ENCODE measurements at regions not wholly inside any gene's neighbourhood (a gene's known extent, or its start where the extent isn't known, plus 50 kb on each side); places are given as distances from the start of the nearest gene placed in this dataset.

GRCh38 chr17:72394531-72394930 is 273.7 kb downstream of the SOX9 start:
- TF ChIP-seq, protein P1, sequence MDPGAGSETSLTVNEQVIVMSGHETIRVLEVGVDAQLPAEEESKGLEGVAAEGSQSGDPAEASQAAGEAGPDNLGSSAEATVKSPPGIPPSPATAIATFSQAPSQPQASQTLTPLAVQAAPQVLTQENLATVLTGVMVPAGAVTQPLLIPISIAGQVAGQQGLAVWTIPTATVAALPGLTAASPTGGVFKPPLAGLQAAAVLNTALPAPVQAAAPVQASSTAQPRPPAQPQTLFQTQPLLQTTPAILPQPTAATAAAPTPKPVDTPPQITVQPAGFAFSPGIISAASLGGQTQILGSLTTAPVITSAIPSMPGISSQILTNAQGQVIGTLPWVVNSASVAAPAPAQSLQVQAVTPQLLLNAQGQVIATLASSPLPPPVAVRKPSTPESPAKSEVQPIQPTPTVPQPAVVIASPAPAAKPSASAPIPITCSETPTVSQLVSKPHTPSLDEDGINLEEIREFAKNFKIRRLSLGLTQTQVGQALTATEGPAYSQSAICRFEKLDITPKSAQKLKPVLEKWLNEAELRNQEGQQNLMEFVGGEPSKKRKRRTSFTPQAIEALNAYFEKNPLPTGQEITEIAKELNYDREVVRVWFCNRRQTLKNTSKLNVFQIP (CRISPR knock-in tag; IDR thresholded peaks at IDR 0.05; ENCODE audit: borderline replicate concordance, low read depth), result no peak
- TF ChIP-seq TCF4 (CRISPR knock-in tag; IDR thresholded peaks at IDR 0.05; ENCODE audit: borderline replicate concordance), result no peak
- no peak for TF ChIP-seq CSDC2 (CRISPR knock-in tag; IDR thresholded peaks at IDR 0.05)
- TF ChIP-seq TOX (CRISPR knock-in tag; IDR thresholded peaks at IDR 0.05; ENCODE audit: borderline replicate concordance), result no peak
- no peak for TF ChIP-seq ZFP30 (CRISPR knock-in tag; IDR thresholded peaks at IDR 0.05)
- no peak for TF ChIP-seq ZFP3 (CRISPR knock-in tag; IDR thresholded peaks at IDR 0.05)
- no peak for TF ChIP-seq RARB (CRISPR knock-in tag; IDR thresholded peaks at IDR 0.05)
- no peak for TF ChIP-seq ZNF565 (CRISPR knock-in tag; conservative IDR thresholded peaks at IDR 0.05; ENCODE audit: low read depth)
- TF ChIP-seq SNAI2 (CRISPR knock-in tag; IDR thresholded peaks at IDR 0.05), result no peak
- no peak for TF ChIP-seq ARNTL (CRISPR knock-in tag; IDR thresholded peaks at IDR 0.05; ENCODE audit: borderline replicate concordance, low read depth)
- no peak for TF ChIP-seq OSR1 (CRISPR knock-in tag; IDR thresholded peaks at IDR 0.05)
- no peak for TF ChIP-seq ZC3H10 (CRISPR knock-in tag; IDR thresholded peaks at IDR 0.05)
- ATAC-seq, result no peak

- ATAC-seq, result no peak
- TF ChIP-seq ZFP30 (CRISPR knock-in tag; IDR thresholded peaks at IDR 0.05) (no peak), RARB (CRISPR knock-in tag; IDR thresholded peaks at IDR 0.05) (no peak), BACH2 (CRISPR knock-in tag; IDR thresholded peaks at IDR 0.05; ENCODE audit: borderline replicate concordance) (no peak), OSR1 (CRISPR knock-in tag; IDR thresholded peaks at IDR 0.05) (no peak), ZNF8 (CRISPR knock-in tag; IDR thresholded peaks at IDR 0.05) (no peak), CSDC2 (CRISPR knock-in tag; IDR thresholded peaks at IDR 0.05) (no peak), ZFP3 (CRISPR knock-in tag; IDR thresholded peaks at IDR 0.05) (no peak), ZNF70 (CRISPR knock-in tag; IDR thresholded peaks at IDR 0.05) (no peak), GLIS3 (CRISPR knock-in tag; IDR thresholded peaks at IDR 0.05) (no peak), PPARA (CRISPR knock-in tag; IDR thresholded peaks at IDR 0.05; ENCODE audit: borderline replicate concordance) (no peak)
- TF ChIP-seq, protein P1 (CRISPR knock-in tag; IDR thresholded peaks at IDR 0.05; ENCODE audit: borderline replicate concordance, low read depth), result no peak
- TF ChIP-seq, protein P2, sequence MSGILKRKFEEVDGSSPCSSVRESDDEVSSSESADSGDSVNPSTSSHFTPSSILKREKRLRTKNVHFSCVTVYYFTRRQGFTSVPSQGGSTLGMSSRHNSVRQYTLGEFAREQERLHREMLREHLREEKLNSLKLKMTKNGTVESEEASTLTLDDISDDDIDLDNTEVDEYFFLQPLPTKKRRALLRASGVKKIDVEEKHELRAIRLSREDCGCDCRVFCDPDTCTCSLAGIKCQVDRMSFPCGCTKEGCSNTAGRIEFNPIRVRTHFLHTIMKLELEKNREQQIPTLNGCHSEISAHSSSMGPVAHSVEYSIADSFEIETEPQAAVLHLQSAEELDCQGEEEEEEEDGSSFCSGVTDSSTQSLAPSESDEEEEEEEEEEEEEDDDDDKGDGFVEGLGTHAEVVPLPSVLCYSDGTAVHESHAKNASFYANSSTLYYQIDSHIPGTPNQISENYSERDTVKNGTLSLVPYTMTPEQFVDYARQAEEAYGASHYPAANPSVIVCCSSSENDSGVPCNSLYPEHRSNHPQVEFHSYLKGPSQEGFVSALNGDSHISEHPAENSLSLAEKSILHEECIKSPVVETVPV (CRISPR knock-in tag; IDR thresholded peaks at IDR 0.05), result no peak
These were observed 275.3 kb downstream of the SOX9 start for GRCh38 chr17:72396121-72396520.

DNA sequence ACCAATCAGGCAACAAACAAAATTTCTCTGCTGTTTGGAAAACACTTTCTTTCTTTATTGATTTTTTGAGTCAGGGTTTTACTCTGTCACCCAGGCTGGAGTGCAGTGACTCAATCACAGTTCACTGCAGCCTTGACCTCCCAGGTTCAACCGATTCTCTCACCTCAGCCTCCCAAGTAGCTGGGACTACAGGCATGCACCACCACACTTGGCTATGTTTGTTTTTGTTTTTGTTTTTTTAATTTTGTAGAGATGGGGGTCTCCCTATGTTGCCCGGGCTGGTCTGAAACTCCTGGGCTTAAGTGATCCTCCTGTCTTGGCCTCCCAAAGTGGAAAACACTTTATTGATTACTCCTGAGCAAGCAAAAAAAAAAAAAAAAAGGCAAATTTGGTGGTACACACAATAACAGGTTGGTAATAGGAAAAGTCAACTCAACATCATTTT is 276.4 kb downstream of the SOX9 start:
- no peak for ATAC-seq
- TF ChIP-seq GLIS3 (CRISPR knock-in tag; IDR thresholded peaks at IDR 0.05), result no peak
- no peak for TF ChIP-seq ZFP3 (CRISPR knock-in tag; IDR thresholded peaks at IDR 0.05)
- no peak for TF ChIP-seq ESRRG (CRISPR knock-in tag; IDR thresholded peaks at IDR 0.05)
- TF ChIP-seq ZC3H10 (CRISPR knock-in tag; IDR thresholded peaks at IDR 0.05), result no peak
- no peak for TF ChIP-seq ZNF565 (CRISPR knock-in tag; conservative IDR thresholded peaks at IDR 0.05; ENCODE audit: low read depth)
- TF ChIP-seq SNAI2 (CRISPR knock-in tag; IDR thresholded peaks at IDR 0.05), result no peak
- TF ChIP-seq BACH2 (CRISPR knock-in tag; IDR thresholded peaks at IDR 0.05; ENCODE audit: borderline replicate concordance), result no peak
- TF ChIP-seq, protein P3, sequence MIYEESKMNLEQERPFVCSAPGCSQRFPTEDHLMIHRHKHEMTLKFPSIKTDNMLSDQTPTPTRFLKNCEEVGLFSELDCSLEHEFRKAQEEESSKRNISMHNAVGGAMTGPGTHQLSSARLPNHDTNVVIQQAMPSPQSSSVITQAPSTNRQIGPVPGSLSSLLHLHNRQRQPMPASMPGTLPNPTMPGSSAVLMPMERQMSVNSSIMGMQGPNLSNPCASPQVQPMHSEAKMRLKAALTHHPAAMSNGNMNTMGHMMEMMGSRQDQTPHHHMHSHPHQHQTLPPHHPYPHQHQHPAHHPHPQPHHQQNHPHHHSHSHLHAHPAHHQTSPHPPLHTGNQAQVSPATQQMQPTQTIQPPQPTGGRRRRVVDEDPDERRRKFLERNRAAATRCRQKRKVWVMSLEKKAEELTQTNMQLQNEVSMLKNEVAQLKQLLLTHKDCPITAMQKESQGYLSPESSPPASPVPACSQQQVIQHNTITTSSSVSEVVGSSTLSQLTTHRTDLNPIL (CRISPR knock-in tag; IDR thresholded peaks at IDR 0.05; ENCODE audit: low read depth), result no peak
- TF ChIP-seq PATZ1 (CRISPR knock-in tag; IDR thresholded peaks at IDR 0.05; ENCODE audit: borderline replicate concordance), result no peak
- no peak for TF ChIP-seq ISL1 (CRISPR knock-in tag; IDR thresholded peaks at IDR 0.05)
- TF ChIP-seq, protein P2 (CRISPR knock-in tag; IDR thresholded peaks at IDR 0.05), result no peak
- no peak for TF ChIP-seq ZNF8 (CRISPR knock-in tag; IDR thresholded peaks at IDR 0.05)
- TF ChIP-seq TOX (CRISPR knock-in tag; IDR thresholded peaks at IDR 0.05; ENCODE audit: borderline replicate concordance), result no peak
